ENCODE measurements at regions not wholly inside any gene's neighbourhood (a gene's known extent, or its start where the extent isn't known, plus 50 kb on each side); places are given as distances from the start of the nearest gene placed in this dataset.
"Not testable (repeated sequence)": the region's sequence is repeated elsewhere in the genome, so short reads cannot be mapped to it uniquely, and the experiment has no call there.

DNA sequence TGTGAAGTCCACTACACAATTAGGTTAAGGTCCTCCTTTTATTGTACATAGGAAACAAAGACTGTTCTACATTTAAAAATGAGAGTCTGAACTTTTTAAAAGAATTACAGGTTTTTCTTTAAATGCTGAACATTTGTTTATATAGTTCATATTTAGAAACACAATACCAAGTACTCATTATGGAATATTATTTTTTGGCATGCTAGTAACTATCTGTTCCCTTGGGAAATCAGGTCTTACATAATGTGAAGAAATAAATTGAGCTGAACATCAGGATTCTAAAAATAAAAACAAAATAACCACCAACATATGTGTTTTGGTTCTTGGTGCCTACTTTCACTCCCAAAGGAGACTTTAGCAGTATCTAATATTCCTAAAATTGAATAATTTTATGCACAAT, 230.5 kb upstream of the IZUMO3 start:
- H3K36me3 ChIP-seq (ENCODE audit: control insufficient read depth, insufficient read depth, low read length): no peaks in the 10 kb centered on the region
- Mint-ChIP-seq H3K9me3 (peaks cover 41% of the 10 kb centered on the region), H3K4me3 (no peak overlapping the region), H3K36me3 (ENCODE audit: low read depth) (peaks cover 7% of the 10 kb centered on the region), H3K4me1 (no peaks in the 10 kb centered on the region), H3K27me3 (ENCODE audit: insufficient read depth) (no peaks in the 10 kb centered on the region), H3K27ac (no peak overlapping the region)
- H3K9ac ChIP-seq (ENCODE audit: extremely low read depth, low read length, poor library complexity, severe bottlenecking): no peak overlapping the region
- H3K4me1 ChIP-seq (ENCODE audit: control insufficient read depth, insufficient read depth, low read length): no peaks in the 10 kb centered on the region
- TF ChIP-seq, protein P1, sequence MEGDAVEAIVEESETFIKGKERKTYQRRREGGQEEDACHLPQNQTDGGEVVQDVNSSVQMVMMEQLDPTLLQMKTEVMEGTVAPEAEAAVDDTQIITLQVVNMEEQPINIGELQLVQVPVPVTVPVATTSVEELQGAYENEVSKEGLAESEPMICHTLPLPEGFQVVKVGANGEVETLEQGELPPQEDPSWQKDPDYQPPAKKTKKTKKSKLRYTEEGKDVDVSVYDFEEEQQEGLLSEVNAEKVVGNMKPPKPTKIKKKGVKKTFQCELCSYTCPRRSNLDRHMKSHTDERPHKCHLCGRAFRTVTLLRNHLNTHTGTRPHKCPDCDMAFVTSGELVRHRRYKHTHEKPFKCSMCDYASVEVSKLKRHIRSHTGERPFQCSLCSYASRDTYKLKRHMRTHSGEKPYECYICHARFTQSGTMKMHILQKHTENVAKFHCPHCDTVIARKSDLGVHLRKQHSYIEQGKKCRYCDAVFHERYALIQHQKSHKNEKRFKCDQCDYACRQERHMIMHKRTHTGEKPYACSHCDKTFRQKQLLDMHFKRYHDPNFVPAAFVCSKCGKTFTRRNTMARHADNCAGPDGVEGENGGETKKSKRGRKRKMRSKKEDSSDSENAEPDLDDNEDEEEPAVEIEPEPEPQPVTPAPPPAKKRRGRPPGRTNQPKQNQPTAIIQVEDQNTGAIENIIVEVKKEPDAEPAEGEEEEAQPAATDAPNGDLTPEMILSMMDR (conservative IDR thresholded peaks at IDR 0.05): no peak
- no peak overlapping the region for H3K4me3 ChIP-seq (ENCODE audit: low read length)
- DNase-seq: no peak
- no peaks in the 10 kb centered on the region for H3K27me3 ChIP-seq (ENCODE audit: control insufficient read depth, insufficient read depth, low read length, poor library complexity, severe bottlenecking)
- H3K9me3 ChIP-seq (ENCODE audit: control insufficient read depth, low read length): peaks cover 17% of the 10 kb centered on the region
- no peak overlapping the region for H3K27ac ChIP-seq (ENCODE audit: low read depth, low read length)

DNA sequence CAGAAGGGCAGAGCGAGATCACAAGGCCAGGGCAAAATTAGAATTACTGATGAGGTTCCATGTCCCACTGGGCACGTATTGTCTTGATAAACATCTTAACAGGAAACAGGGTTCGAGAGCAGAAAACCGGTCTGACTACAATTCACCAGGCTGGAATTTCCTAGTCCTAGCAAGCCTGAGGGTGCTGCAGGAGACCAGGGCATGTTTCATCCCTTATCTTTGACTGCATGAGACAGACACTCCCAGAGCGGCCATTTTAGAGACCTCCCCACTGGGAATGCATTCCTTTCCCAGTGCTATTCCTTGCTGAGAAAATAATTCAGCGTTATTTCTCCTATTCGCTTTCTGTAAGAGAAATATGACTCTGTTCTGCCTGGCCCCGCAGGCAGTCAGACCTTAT, 228.5 kb upstream of the IZUMO3 start:
- H3K9me3 Mint-ChIP-seq: peaks cover 41% of the 10 kb centered on the region
- peaks cover 17% of the 10 kb centered on the region for H3K9me3 ChIP-seq (ENCODE audit: control insufficient read depth, low read length)
- H3K27me3 ChIP-seq (ENCODE audit: control insufficient read depth, insufficient read depth, low read length, poor library complexity, severe bottlenecking); H3K9ac ChIP-seq (ENCODE audit: extremely low read depth, low read length, poor library complexity, severe bottlenecking); H3K36me3 Mint-ChIP-seq (ENCODE audit: low read depth); H3K27me3 Mint-ChIP-seq (ENCODE audit: insufficient read depth); H3K36me3 ChIP-seq (ENCODE audit: control insufficient read depth, insufficient read depth, low read length); H3K27ac Mint-ChIP-seq; H3K4me3 Mint-ChIP-seq; H3K27ac ChIP-seq (ENCODE audit: low read depth, low read length); H3K4me3 ChIP-seq (ENCODE audit: low read length); H3K4me1 ChIP-seq (ENCODE audit: control insufficient read depth, insufficient read depth, low read length); H3K4me1 Mint-ChIP-seq: not testable (repeated sequence)
- 89 to 91% methylated on average over 7 to 8 of the region's 8 CpGs for WGBS, 2 experiments (ENCODE audit: insufficient coverage in 1 of 2, insufficient read length in 1 of 2)
- DNase-seq: peak; percentile 78

DNA sequence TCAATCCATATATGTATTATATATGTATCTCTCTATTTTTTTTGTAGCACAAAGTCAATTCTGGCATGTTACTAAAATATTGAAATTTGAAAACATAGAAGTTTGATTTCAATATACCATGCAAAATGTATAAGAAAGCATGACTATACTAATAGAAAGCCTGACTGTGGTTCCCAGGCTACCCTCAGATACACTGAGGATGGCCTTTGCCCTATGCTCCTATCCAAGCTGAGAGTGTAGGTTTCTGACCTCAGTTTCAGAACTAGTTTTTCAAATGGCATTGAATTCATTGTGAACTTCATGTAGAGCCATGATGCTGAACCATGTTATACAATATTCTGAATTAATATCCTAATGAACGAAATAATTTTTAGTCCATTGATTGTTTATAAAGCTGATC, 220.4 kb upstream of the IZUMO3 start:
- H3K9ac ChIP-seq (ENCODE audit: extremely low read depth, low read length, poor library complexity, severe bottlenecking): no peak overlapping the region
- Mint-ChIP-seq H3K27me3 (ENCODE audit: insufficient read depth) (no peaks in the 10 kb centered on the region), H3K4me1 (no peaks in the 10 kb centered on the region), H3K9me3 (peaks cover 5% of the 10 kb centered on the region), H3K4me3 (no peak overlapping the region), H3K27ac (no peak overlapping the region), H3K36me3 (ENCODE audit: low read depth) (no peaks in the 10 kb centered on the region)
- H3K27ac ChIP-seq (ENCODE audit: low read depth, low read length): no peak overlapping the region
- no peaks in the 10 kb centered on the region for H3K27me3 ChIP-seq (ENCODE audit: control insufficient read depth, insufficient read depth, low read length, poor library complexity, severe bottlenecking)
- no peaks in the 10 kb centered on the region for H3K9me3 ChIP-seq (ENCODE audit: control insufficient read depth, low read length)
- TF ChIP-seq, protein P1 (conservative IDR thresholded peaks at IDR 0.05): no peak
- WGBS, 2 experiments (ENCODE audit: insufficient coverage in 1 of 2, insufficient read length in 1 of 2): 100% methylated on average over 1 of the region's 1 CpG; no CpG with 5 or more reads in 1 of the 2 experiments
- no peak for DNase-seq
- H3K36me3 ChIP-seq (ENCODE audit: control insufficient read depth, insufficient read depth, low read length): no peaks in the 10 kb centered on the region
- no peak overlapping the region for H3K4me3 ChIP-seq (ENCODE audit: low read length)
- no peaks in the 10 kb centered on the region for H3K4me1 ChIP-seq (ENCODE audit: control insufficient read depth, insufficient read depth, low read length)

DNA sequence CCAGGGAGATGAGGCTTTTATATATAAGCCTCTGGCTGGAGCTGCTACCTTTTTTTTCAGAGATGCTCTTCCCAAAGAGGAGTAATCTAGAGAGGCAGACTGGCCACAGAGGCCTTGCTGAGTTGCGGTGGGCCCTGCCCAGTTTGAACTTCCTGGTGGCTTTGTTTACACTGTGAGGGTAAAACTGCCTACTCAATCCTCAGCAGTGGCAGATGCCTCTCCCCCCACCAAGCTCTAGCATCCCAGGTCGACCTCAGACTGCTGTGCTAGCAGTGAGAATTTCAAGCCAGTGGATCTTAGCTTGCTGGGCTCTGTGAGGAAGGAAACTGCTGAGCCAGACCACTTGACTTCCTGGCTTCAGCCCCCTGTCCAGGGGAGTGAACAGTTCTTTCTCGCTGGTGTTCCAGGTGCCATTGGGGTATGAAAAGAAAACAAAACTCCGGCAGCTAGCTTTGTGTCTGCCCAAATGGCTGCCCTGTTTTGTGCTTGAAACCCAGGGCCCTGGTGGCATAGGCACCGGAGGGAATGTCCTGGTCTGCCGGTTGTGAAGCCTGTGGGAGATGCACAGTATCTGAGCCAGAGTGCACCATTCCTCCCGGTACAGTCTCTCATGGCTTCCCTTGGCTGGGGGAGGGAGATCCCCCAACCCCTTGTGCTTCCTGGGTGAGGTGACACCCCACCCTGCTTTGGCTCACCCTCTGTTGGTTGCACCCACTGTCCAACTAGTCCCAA, 219.5 kb upstream of the IZUMO3 start:
- no peaks in the 10 kb centered on the region for H3K36me3 Mint-ChIP-seq (ENCODE audit: low read depth)
- peaks cover 9% of the 10 kb centered on the region for H3K9me3 Mint-ChIP-seq
- TF ChIP-seq, protein P1 (conservative IDR thresholded peaks at IDR 0.05): no peak
- H3K4me1 Mint-ChIP-seq: no peaks in the 10 kb centered on the region
- no peak overlapping the region for H3K27ac Mint-ChIP-seq
- H3K27me3 ChIP-seq (ENCODE audit: control insufficient read depth, insufficient read depth, low read length, poor library complexity, severe bottlenecking): no peaks in the 10 kb centered on the region
- no peak overlapping the region for H3K9ac ChIP-seq (ENCODE audit: extremely low read depth, low read length, poor library complexity, severe bottlenecking)
- no peaks in the 10 kb centered on the region for H3K36me3 ChIP-seq (ENCODE audit: control insufficient read depth, insufficient read depth, low read length)
- H3K4me3 Mint-ChIP-seq: no peak overlapping the region
- H3K9me3 ChIP-seq (ENCODE audit: control insufficient read depth, low read length): no peaks in the 10 kb centered on the region
- WGBS, 2 experiments (ENCODE audit: insufficient coverage in 1 of 2, insufficient read length in 1 of 2): 84 to 85% methylated on average over 5 to 7 of the region's 7 CpGs
- no peaks in the 10 kb centered on the region for H3K4me1 ChIP-seq (ENCODE audit: control insufficient read depth, insufficient read depth, low read length)
- no peaks in the 10 kb centered on the region for H3K27me3 Mint-ChIP-seq (ENCODE audit: insufficient read depth)
- DNase-seq: no peak
- no peak overlapping the region for H3K4me3 ChIP-seq (ENCODE audit: low read length)
- H3K27ac ChIP-seq (ENCODE audit: low read depth, low read length): no peak overlapping the region
